GM12878 (cell line): ENCODE measurements at regions not wholly inside any gene's neighbourhood (a gene's known extent, or its start where the extent isn't known, plus 50 kb on each side); places are given as distances from the start of the nearest gene placed in this dataset.

Source experiments
- ATAC-seq: fragments of 200-7000 bp; cut with Tn5 transposase; 3 replicates; pipeline ENCODE4 v1.9.1; 2020; ENCODE audit warnings: mild to moderate bottlenecking, moderate library complexity
- BruUV-seq: library from RNA; stranded (reverse); fragments of 400-500 nt; replicated peaks from 2 replicates; lab custom pipeline; 2021; lab: Mats Ljungman, UMichigan
- CTCF ChIA-PET: fragments of 300-600 bp; sonication (Branson Sonifier 250); formaldehyde crosslinking; extraction: SDS; loops from one replicate; lab custom pipeline; 2021; ENCODE audit warnings: inconsistent platforms; lab: Yijun Ruan, JAX
- POLR2A ChIA-PET: fragments of 350-600 bp; formaldehyde crosslinking; extraction: SDS; loops from one replicate; lab custom pipeline; 2021; ENCODE audit warnings: inconsistent platforms; lab: Charles Lee
- RAD21 ChIA-PET: fragments of 300-600 bp; sonication (Branson Sonifier 250); formaldehyde crosslinking; loops from one replicate; lab custom pipeline; 2023; ENCODE audit warnings: antibody characterized with exemption; ENCODE audit not compliant: unreplicated experiment; lab: Charles Lee
- SMC1A ChIA-PET: fragments of 300-600 bp; sonication (Branson Sonifier 250); formaldehyde crosslinking; loops from one replicate; lab custom pipeline; 2023; ENCODE audit not compliant: unreplicated experiment, uncharacterized antibody; lab: Charles Lee
- DNase-seq: peaks from one replicate; pipeline ENCODE4 v3.0.0-alpha.2; 2011; ENCODE audit warnings: low read depth, low spot score
- FAIRE-seq: peaks from 3 replicates; lab custom pipeline; 2011; peaks lifted over from hg19 to GRCh38; lab: Jason Lieb, UNC
- H2AFZ ChIP-seq: 2 replicates; pipeline ENCODE4 v1.6.0; 2011; ENCODE audit warnings: low read depth, low read length, control low read depth; ENCODE audit not compliant: control insufficient read depth
- H3K27ac ChIP-seq: 2 replicates; pipeline ENCODE4 v1.5.1; 2011; ENCODE audit warnings: control low read depth; ENCODE audit not compliant: control insufficient read depth, insufficient read depth
- H3K27me3 ChIP-seq, 2 experiments: replicated peaks in 1 of 2; 2 replicates each; pipeline versions ENCODE4 v1.6.0 to v1.6.1; 2011; ENCODE audit warnings: low read length in 1 of 2; ENCODE audit not compliant: control insufficient read depth in 2 of 2, insufficient read depth in 2 of 2
- H3K36me3 ChIP-seq, 2 experiments: 2 replicates each; pipeline ENCODE4 v1.5.1; 2011; ENCODE audit warnings: low read length in 1 of 2; ENCODE audit not compliant: control insufficient read depth in 2 of 2, insufficient read depth in 2 of 2
- H3K4me1 ChIP-seq: 2 replicates; pipeline ENCODE4 v1.6.1; 2011; ENCODE audit warnings: mild to moderate bottlenecking, low read length, moderate library complexity, mixed read lengths; ENCODE audit not compliant: control insufficient read depth, insufficient read depth
- H3K4me2 ChIP-seq: 2 replicates; pipeline ENCODE4 v1.6.0; 2011; ENCODE audit warnings: control low read depth; ENCODE audit not compliant: control insufficient read depth, insufficient read depth
- H3K4me3 ChIP-seq: fragments of 200-600 bp; sonication (generic); 2 replicates; pipeline ENCODE4 v1.5.1; 2016
- H3K79me2 ChIP-seq: 2 replicates; pipeline ENCODE4 v1.6.0; 2011; ENCODE audit warnings: low read length; ENCODE audit not compliant: control insufficient read depth, insufficient read depth
- H3K9ac ChIP-seq: 2 replicates; pipeline ENCODE4 v1.8.0; 2011; ENCODE audit warnings: low read length, control low read depth, mixed read lengths; ENCODE audit not compliant: control insufficient read depth, insufficient read depth
- H3K9me3 ChIP-seq: replicated peaks from 3 replicates; pipeline ENCODE4 v1.5.1; 2011; ENCODE audit warnings: mild to moderate bottlenecking, low read length; ENCODE audit not compliant: control insufficient read depth, insufficient read depth
- H4K20me1 ChIP-seq: 2 replicates; pipeline ENCODE4 v1.6.0; 2011; ENCODE audit not compliant: control insufficient read depth, insufficient read depth
- CHD1 ChIP-seq: IDR thresholded peaks from 2 replicates; pipeline ENCODE4 v1.6.1; 2012; ENCODE audit warnings: low read depth, low read length, improper control_type of control experiment
- EGR1 ChIP-seq, 2 experiments: IDR thresholded peaks; 1 replicate in 1 of 2; 2 replicates in 1 of 2; pipeline ENCODE4 v1.6.1; 2011 to 2012; ENCODE audit warnings: low read depth in 2 of 2, low read length in 2 of 2, borderline replicate concordance in 1 of 2, mild to moderate bottlenecking in 1 of 2, moderate library complexity in 1 of 2
- ELK1 ChIP-seq: IDR thresholded peaks from 2 replicates; pipeline ENCODE4 v1.6.1; 2012; ENCODE audit warnings: low read depth, low read length, improper control_type of control experiment
- ETV6 ChIP-seq, 2 experiments: fragments of 450-650 bp in 1 of 2; IDR thresholded peaks in 1 of 2; conservative IDR thresholded peaks in 1 of 2; 2 replicates each; pipeline ENCODE4 v1.6.1; 2014; ENCODE audit warnings: antibody characterized with exemption in 1 of 2, borderline replicate concordance in 1 of 2, low read depth in 1 of 2, mild to moderate bottlenecking in 1 of 2, moderate library complexity in 1 of 2
- ZNF24 ChIP-seq: fragments of 450-650 bp; IDR thresholded peaks from 2 replicates; pipeline ENCODE4 v1.6.1; 2017; ENCODE audit warnings: antibody characterized with exemption, mild to moderate bottlenecking
- WGBS: methylation state at CpG from one replicate; pipeline ENCODE4 v1.1.6; 2016; ENCODE audit warnings: low lambda C conversion rate; ENCODE audit not compliant: insufficient replicate concordance, insufficient coverage; ENCODE audit errors: missing lambda C conversion rate; 5-methylcytosine and 5-hydroxymethylcytosine counted together
- in situ Hi-C: fragments of 300-500 bp; cut with MboI; formaldehyde crosslinking; loops from 9 replicates; pipeline ENCODE4 v1.14.3; 2018; ENCODE audit warnings: mixed read lengths
- intact Hi-C: fragments of 100-400 bp; cut with micrococcal nuclease; formaldehyde crosslinking; loops from one replicate; pipeline ENCODE4 v1.14.2; 2022; ENCODE audit not compliant: unreplicated experiment

- Histone ChIP-seq H3K27ac (no peak overlapping the region), H3K4me1 (no peaks in the 10 kb centered on the region), H2AFZ (no peak overlapping the region), H4K20me1 (no peaks in the 10 kb centered on the region), H3K4me3 (no peak overlapping the region), H3K36me3 (no peaks in the 10 kb centered on the region), H3K4me2 (no peak overlapping the region), H3K9ac (no peak overlapping the region), H3K9me3 (no peaks in the 10 kb centered on the region), H3K27me3 (no peaks in the 10 kb centered on the region), H3K79me2 (no peaks in the 10 kb centered on the region)
- in situ Hi-C loops = no loop called here
- FAIRE-seq (no peak), ATAC-seq (peak; percentile 59), DNase-seq (no peak)
- no TSS peak for BruUV-seq
- TF ChIP-seq ELK1 = no peak
- no peak for TF ChIP-seq CHD1
- TF ChIP-seq ZNF24 = no peak
- no peak for TF ChIP-seq ETV6 (conservative IDR thresholded peaks at IDR 0.05 in 1 of 2, IDR thresholded peaks at IDR 0.05 in 1 of 2; ENCODE audit: borderline replicate concordance in 1 of 2, low read depth in 1 of 2)
- TF ChIP-seq EGR1 (IDR thresholded peaks at IDR 0.05; ENCODE audit: borderline replicate concordance in 1 of 2, low read depth in 2 of 2, low read length in 2 of 2) = no peak
- 2% methylated on average over 4 of the region's 4 CpGs for WGBS
- ChIA-PET CTCF (interaction anchor here (1.3 to 1.5 kb wide), 2 partner anchors 15 to 99 kb away, joined by 3 to 4 read pairs; no protein-coding TSS in a partner anchor), POLR2A (interaction anchor here (1.1 to 2.5 kb wide), 4 partner anchors 9 to 50 kb away, joined by 3 to 10 read pairs (median 4); no protein-coding TSS in a partner anchor), RAD21 (interaction anchor here (0.8 to 4.4 kb wide), 6 partner anchors 9 to 66 kb away, joined by 3 to 30 read pairs (median 6); no protein-coding TSS in a partner anchor), SMC1A (interaction anchor here (1.4 to 7.6 kb wide), 6 partner anchors 9 to 65 kb away, joined by 3 to 107 read pairs (median 16); no protein-coding TSS in a partner anchor)
- intact Hi-C loops = no loop called here
Measured at GRCh38 chr1:177848577-177848976, 121.3 kb downstream of the SEC16B start.
